ENCODE measurements at regions not wholly inside any gene's neighbourhood (a gene's known extent, or its start where the extent isn't known, plus 50 kb on each side); places are given as distances from the start of the nearest gene placed in this dataset.
"Not testable (repeated sequence)": the region's sequence is repeated elsewhere in the genome, so short reads cannot be mapped to it uniquely, and the experiment has no call there.

DNA sequence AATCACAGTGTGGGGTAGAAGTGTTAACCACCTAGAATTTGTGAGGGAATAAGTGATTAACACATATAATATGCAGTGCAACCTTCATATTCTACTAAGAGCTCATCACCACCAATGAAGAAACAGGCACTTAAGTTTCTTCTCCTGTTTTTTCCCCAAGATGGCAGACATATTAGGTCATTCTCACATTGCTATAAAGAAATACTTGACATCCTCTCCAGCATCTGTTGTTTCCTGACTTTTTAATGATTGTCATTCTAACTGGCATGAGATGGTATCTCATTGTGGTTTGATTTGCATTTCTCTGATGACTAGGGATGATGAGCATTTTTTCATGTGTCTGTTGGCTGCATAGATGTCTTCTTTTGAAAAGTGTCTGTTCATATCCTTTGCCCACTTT, 301.5 kb upstream of the CLEC14A start:
- DNase-seq, result not testable (repeated sequence)

DNA sequence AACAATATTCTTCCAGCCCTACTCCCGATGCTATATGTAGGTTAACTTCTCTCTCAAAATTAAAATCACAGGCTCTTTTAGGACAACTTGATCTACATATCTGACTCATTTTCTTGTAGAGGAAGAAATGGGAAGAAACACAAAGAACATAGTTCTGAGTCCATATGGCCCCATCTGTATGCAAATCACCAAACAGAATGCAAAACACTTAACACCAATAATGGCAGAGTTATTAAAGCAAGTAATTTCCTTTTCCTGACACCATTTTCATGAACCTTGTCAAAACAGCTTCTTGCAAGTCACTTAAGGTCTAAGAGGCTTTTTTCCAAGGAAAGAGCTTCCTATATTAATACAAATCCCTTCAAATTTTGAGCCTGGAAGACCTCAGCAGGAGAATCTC, 300.4 kb upstream of the CLEC14A start:
- no peak for DNase-seq

DNA sequence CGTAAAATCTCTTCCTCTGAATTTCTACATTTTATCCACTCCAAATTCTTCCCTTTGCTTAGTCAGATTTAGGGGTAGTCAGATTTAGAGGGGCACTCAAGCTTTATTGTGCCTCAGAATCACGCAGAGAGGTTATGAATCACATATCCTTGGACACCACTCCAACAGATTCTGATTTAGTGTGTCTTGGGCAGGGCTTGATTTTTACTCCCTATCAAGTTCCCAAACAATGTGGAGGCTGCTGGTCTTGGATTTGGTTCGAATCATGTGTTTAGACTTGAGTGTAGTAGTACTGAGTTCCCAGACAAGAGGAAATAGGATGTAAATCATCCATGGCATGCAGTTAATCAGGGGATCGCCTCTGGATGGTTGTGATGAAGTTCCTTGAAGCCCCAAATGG, 298.1 kb upstream of the CLEC14A start:
- DNase-seq, result no peak

DNA sequence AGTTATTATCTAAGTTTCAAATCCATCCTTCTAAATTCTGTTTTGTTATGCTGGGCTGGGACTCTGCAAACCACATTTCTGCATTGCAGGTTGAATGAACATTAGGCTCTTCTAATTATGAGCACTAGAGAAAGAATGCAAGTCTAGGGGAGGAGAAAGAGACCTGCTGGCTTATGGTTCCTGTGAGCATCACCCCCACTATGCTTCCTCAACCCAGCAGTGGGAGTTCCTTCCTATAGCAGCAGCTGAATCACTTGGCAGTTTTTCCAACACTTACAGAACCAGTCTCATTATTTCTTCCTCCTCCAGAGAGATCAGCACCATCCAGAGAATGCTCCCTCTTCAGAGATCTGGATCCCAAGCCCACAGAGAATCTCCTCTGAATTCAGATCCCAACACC, 297.7 kb upstream of the CLEC14A start:
- DNase-seq, result no peak

DNA sequence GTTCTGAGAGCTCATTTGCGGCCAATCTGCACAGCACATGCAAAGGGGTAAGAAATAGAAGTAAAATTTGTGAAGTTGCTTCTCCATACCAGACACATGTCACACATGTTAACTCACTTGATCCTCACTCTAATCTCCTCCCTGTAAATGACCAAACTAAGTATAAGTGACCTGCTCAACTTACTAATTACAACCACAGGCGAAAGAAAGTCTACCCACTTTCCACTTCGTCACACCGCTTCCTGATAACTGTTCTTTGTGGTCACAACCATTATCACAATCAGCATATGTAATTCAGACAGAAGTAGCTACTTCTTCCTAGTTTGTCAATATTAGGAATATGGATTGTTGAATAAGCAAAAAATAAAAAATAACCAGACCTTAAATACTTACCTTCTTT, 293.7 kb upstream of the CLEC14A start:
- no peak for DNase-seq

DNA sequence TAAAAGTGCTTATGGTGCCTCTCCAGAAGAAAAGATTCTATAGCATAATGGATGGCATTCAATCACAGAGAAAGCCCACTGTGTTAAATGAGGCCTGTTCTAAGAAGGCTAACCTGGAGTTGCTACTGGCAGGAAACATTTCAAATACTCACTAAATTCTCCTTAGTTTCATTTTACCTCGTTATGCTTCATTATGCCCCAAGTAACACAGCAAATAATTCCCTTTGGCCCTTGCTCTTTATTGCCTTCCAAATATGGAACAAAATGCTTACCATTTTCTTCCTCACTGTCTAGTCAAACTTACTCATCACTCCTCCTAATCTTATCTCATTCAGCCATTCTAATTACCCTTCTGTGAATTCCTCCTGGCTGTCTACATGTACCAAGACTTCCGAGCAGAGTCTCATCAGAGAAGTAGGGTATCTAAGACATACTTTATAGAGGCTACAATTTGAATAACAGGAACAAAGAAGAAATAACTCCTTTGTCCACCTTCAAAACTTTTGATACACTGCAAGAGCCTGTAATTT, 292.1 kb upstream of the CLEC14A start:
- no peak for DNase-seq

DNA sequence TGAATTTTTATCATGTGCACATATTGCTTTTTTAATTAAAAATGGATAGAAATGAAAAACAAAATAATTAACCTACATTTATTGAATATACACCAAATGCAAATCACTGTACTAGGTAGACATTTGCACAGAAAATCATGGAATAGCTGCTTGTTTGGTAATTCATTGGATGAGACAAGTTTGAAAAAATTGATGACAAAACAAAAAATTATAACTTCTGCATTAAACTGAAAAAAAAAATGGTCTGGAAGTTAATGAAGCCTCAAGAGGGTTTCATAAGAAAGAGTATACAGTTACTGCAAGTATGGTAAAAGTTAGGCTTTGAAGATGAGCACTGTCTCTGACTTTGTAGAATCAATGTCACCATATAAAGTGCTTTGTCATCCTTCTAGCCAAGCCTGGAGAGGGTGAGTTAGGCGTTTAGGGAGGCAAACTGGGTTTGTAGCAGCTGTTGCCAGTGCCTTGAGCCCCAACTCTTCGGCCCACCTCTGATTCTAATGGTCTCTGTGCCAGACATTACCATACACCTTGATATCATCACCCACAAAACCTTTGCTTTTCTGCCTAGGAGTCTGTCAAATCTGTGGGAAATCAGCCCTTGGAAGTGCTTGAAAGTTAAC, 291.1 kb upstream of the CLEC14A start:
- no peak for DNase-seq

DNA sequence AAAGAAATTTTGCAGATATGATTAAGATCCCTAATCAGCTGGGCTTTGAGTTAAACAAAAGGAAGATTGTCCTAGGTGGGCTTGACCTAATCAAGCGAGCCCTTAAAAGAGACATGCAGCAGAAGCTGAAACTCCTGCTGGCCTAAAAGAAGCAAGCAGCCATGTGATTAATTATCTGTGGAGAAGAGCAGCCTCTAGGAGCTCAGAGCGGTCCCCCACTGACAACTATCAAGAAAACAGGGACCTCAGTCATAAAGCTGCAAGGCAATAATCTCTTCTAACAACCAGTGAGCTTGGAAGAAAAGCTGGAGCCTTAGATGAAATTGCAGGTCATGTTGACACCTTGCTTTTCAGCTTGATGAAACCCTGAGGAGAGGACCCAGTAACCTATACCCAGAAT, 288.9 kb upstream of the CLEC14A start:
- no peak for DNase-seq

DNA sequence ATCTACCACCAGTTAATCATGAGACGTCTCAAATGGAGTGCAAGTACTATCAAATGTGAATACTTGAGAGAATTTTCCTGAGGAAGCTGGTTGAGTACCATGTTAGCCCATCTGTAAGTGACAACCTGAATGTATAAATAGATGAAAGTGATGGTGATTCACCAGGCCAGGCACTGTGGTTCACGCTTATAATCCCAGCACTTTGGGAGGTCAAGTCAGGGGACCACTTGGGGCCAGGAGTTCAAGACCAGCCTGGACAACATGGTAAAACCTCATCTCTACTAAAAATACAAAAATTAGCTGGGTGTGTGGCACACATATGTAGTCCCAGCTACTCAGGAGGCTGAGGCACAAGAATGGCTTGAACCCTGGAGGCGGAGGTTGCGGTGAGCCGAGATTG, 288.0 kb upstream of the CLEC14A start:
- not testable (repeated sequence) for DNase-seq

DNA sequence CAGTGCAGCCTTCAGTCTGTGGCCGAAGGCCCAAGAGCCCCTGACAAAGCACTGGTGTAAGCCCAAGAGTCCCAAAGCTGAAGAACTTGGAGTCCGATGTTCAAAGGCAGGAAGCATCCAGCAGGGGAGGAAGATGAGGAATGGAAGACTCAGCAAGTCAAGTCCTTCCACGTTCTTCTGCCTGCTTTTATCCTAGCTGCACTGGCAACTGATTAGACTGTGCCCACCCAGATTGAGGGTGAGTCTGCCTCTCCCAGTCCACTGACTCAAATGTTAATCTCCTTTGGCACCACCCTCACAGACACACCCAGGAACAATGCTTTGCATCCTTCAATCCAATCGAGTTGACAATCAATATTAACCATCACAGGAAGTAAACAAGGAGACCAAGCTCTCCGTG, 282.2 kb upstream of the CLEC14A start:
- not testable (repeated sequence) for DNase-seq

DNA sequence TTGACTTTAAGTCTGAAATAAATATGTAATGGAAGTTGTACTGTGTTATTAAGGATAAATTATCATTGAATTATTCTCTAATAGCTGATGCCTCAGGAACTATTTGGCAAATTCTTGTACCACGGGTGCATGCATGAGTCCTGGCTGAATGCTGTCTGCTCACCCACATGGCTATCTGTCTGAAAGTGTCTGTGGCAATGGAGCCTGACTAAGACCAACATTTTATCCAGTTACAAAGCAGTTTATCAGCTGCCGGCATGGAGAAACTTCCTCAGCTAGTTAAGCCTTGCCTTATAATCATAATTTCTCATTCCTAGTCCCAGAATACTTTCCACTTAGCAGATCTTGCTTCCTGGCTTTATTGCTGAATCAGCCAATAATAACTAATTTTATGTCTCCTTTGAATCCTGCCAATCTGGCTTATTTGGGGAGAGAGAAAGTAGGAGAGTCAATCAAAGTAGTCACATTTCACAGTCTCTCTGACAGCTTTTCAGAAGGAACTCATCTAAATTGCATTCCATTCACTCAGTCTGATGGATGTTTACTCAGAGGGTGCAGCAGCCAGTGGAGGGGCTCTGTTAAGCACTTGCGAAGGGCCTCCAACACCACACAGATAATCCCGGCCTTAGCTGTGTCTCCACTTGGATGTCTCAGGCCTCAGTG, 280.6 kb upstream of the CLEC14A start:
- no peak for DNase-seq

DNA sequence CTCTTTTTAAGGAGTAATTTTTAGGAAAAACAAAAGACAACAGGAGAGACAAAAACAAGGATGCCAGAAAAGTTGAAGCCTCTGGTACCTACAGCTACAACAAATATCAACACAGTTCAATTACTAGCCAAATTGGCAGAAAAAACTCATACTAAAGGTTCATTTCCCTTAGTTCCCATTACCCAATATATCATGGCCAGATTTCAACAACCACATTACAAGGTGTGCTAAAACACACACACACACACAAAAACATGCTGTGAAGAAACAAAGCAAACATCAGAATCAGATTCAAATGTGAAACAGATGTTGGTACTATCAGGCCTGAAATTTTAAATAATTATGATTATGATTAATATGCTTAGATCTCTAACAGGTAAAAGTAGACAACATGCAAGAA, 272.7 kb upstream of the CLEC14A start:
- DNase-seq, result no peak

DNA sequence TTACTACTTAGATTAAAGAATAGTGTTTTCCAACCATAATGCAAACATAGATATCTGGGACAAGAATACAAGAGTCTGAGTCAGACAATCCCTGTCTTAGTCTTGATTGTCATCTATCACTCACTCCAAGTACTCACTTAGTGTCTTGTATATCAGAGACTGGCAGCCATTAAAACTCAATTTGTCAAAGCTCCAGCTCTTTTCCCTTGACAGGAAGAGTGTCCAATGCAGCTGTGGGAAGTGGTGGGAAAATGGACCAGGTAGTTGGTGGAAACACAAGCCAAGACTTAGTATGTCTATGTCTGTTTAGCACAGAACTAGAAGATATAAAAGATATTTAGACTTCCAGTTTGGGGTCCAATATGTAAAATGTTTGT, 271.6 kb upstream of the CLEC14A start:
- no peak for DNase-seq

DNA sequence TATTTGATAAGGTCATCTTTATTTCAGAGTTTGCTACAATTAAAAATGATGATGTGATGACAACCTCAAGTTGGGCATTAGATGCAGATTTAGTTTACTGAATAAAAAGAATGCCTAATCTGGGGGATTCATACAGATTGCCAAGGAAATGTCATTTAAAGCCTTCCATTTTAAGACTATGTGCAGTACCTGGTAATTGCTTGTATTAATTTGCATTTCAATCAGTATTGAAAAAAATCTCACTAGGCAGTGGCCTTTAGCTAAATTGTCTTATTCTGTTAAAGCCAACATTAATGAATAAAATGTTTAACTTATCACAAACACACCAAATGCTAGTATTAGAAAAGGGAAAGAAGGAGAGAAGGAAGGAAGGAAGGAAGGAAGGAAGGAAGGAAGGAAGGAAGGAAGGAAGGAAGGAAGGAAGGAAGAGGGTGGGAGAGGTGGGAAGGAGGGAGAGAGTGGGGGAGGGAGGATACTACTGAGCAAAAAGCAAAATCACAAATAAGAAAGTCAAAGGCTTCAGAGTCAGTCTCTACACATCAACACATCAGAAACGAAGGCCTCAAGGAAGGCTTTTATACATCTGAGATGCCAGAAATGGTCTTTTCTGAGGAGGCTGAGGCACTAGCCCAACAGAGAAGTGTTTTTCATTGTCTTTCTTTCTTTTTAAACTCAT, 271.1 kb upstream of the CLEC14A start:
- DNase-seq, result no peak

DNA sequence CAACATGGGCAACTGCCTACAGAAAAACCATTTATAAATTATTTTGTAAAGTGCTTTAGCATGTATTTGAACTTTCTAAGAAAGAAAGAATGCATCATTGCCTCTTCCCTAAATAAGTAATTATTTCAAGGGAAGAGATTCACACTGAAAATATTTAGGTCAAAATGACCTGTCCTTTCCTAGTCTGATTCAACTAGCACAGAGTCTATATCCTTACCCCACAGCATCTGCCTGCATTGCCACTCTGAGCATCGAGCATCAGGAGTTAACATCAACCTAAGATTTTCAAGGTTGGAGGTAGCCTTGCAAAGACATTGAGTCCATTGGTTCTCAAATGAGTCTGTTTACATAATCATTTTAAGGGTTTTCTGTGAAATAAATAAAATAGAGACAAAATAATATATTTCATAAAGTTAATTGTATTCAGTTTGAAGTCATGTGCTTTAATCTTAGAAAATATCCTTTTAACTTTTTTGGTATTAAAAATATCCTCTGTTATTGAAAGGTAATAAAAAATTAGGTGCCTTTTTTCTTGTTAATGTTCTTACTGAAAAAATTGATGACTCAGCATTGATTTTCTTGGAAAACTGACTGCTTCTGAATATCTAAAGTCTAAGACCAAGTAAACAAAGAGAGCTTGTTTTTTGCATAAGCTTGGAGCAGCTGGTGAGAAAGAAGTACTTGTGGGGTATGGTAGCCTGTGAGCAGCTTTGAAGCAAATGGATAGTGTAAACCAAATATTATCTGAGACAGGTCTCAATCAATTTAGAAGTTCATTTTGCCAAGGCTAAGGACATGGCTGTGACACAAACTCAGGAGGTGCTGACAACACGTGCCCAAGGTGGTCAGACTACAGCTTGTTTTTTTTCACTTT, 269.0 kb upstream of the CLEC14A start:
- no peak for DNase-seq

DNA sequence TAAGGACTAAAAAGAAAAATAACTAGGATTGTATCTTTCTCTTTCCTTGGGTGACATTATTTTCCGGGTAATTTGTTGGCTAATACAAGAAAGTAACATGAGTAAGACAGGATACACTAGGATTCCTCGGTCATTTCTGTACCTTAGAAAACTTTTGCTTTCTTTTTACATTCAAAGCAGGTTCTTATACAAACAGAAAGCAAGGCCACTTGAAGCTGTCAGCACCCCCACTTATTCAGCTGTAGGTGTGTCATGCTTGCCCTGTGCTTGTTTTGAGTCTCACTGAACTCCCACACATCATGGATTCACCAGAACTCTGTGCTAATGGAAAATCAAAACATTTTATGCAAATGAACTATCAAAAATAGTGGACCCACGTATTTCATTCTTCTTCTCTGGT, 266.8 kb upstream of the CLEC14A start:
- no peak for DNase-seq

DNA sequence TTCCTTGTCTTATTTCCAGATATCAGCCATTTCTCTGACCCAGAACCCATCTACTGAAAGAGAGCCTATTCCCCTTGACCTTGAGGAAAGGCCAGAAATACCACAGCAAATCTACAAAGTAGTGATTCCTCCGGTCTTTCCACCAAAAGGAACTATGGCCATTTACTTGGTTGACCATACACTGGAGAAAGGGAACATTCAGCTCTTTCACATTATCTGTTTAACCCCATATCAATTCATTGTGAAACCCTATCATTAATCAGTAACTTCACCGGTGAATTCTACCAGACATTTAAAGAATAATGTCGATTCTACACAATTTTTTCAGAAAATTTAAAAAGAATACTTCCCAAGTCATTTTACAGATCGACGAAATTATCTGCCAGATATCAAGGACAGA, 265.7 kb upstream of the CLEC14A start:
- DNase-seq, result no peak

DNA sequence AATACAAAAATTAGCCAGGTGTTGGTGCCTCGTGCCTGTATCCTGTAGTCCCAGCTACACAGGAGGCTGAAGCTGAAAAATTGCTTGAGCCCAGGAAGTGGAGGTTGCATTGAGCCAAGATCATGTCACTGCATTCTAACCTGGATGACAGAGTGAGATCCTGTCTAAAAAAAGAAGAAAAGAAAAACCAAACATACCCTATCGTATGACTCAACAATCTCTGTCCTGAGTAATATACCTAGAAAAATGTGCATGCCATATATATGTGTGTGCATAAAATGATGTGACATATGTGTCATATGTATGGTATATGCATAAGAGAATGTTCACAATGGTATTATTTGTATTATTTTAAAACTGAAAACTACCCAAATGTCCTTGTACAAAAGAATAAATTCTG, 261.5 kb upstream of the CLEC14A start:
- no peak for DNase-seq

DNA sequence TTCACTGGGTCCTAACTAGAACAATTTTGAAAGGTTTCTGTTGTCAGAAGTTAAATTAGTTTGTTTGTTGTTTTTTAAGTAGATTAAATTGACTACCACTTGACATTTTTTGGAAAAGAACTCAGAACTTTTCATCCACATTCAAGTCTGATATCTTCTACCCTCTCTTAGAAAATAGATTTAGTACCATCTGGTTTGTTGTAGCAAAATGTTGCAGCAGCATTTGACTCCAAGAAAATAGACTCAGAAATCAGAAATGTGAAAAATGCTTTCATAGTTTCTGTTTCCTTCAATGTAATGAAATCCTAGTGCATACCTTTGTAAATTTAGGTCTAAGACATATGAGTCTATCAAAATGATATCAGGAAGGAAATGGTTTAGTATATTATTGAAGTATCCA, 256.3 kb upstream of the CLEC14A start:
- DNase-seq, result no peak

DNA sequence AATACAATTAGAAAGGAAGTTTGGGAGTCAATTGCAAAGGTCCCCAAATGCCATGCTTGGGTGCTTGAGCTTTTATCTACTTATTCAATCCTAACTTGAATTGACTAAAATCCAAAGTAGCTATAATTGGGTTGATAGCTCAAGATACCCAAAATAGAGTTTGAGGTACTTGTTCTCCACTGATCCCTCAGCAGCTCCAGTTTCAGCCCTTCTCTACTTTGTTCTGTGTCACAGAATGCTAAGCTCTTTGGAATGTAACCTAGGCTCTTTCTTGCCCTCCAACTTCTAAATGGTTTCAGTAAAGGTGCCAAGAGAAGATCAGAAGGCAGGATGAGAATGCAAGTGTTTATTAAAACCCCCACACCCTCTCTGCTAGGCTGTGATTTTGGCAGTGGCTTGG, 251.4 kb upstream of the CLEC14A start:
- DNase-seq, result no peak

DNA sequence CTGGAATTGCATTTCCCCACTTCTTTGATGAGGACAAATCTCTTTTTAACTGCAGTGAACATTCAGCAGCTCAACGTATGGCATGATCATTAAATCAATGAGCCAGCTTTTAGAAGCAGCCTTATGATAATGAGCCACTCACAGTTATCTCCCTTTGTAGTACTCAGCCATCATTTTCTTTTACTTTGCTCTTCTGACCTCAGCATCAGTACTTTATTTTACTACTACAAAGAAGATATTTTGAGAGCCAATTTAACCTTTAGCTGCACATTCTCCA, 250.0 kb upstream of the CLEC14A start:
- DNase-seq, result no peak

DNA sequence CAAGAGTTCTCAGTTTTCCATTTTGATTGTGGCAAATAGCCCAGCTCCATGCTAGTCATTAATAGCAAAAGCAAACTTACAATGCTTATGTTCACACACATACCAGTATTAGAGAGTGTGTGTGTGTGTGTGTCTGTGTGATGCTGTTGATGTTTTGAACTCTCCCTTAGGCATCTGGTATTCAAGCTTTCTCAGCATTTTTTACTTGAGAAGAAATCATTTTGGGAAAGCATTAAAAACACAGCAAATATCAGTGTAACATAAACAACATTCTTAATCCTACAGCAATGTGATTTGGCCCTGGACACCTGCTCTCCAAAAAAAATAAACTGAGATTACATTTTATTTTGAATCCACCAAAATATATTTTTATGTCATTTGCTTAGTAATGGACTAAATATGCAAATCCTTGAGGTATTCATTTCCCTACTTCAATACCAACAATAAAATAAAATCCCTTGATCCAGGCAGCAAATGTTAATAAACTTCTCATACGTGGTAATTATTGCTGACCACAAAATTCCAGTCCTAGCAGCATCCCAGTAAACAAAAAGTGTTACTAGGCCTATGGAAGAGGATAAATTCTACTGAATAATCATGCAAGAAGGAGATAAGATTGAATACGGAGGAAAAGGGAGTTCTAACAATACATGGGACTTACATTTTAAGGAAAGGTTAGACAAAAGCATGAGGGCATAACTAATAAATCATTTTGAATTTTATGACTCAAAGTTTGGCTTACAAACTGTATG, 249.5 kb upstream of the CLEC14A start:
- no peak for DNase-seq

DNA sequence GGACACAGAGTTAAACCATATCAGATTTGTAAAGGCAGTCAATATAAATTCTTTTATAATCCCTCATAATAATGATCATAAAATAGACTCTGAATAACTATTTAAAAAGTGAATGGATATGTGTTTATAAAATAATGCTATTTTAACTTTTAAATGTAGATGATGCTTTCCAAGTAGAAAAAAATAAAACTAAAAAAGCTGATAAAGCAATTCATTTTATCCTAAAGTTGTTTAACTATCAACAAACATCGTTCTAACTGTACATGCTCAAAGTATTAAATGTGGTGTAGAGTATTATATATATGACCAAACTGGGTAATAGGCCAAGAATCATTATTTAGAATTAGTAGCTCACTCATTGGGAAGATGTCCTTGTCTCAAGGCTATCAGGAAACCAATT, 248.3 kb upstream of the CLEC14A start:
- DNase-seq, result no peak
